B cell (primary cell): ENCODE measurements at regions not wholly inside any gene's neighbourhood (a gene's known extent, or its start where the extent isn't known, plus 50 kb on each side); places are given as distances from the start of the nearest gene placed in this dataset.

Source experiments
- ATAC-seq: fragments of 200-7000 bp; cut with Tn5 transposase; one replicate; pipeline ENCODE4 v1.10.0; 2021; ENCODE audit warnings: low read depth, mild to moderate bottlenecking, moderate number of reproducible peaks, moderate library complexity
- CTCF ChIA-PET: fragments of 350-600 bp; sonication (Branson Sonifier 250); formaldehyde crosslinking; loops from one replicate; lab custom pipeline; 2021; ENCODE audit warnings: antibody characterized with exemption, inconsistent platforms; lab: Charles Lee
- POLR2A ChIA-PET: fragments of 350-600 bp; sonication (Branson Sonifier 250); formaldehyde crosslinking; loops from one replicate; lab custom pipeline; 2021; ENCODE audit warnings: antibody characterized with exemption; lab: Charles Lee
- DNase-seq: peaks from one replicate; pipeline ENCODE4 v3.0.0; 2013
- H2AFZ ChIP-seq: 2 replicates; pipeline ENCODE4 v1.6.1; 2012; ENCODE audit warnings: mild to moderate bottlenecking, low read depth, low read length; ENCODE audit not compliant: insufficient read depth, poor library complexity, severe bottlenecking
- H3K27ac ChIP-seq, 2 donors: 1 replicate in 1 of 2; 2 replicates in 1 of 2; pipeline ENCODE4 v1.5.1; 2012 to 2013; ENCODE audit warnings: low read length in 2 of 2, mild to moderate bottlenecking in 2 of 2, moderate library complexity in 1 of 2
- H3K27me3 ChIP-seq, 4 experiments: fragments of 200-600 bp in 1 of 4; sonication (generic) in 1 of 4; replicated peaks in 1 of 4; 1 replicate in 2 of 4; 2 replicates in 2 of 4; pipeline versions ENCODE4 v1.6.1 to v1.7.0; 2013 to 2016; ENCODE audit warnings: low read length in 3 of 4, mild to moderate bottlenecking in 2 of 4, mixed read lengths in 1 of 4, moderate library complexity in 1 of 4; ENCODE audit not compliant: insufficient read depth in 4 of 4, control insufficient read depth in 3 of 4; ENCODE audit errors: control extremely low read depth in 1 of 4
- H3K36me3 ChIP-seq, 2 experiments: replicated peaks in 1 of 2; 1 replicate in 1 of 2; 2 replicates in 1 of 2; pipeline versions ENCODE4 v1.6.1 to v1.7.1; 2013; ENCODE audit warnings: low read length in 1 of 2; ENCODE audit not compliant: insufficient read depth in 2 of 2, control insufficient read depth in 1 of 2; ENCODE audit errors: control extremely low read depth in 1 of 2, extremely low read depth in 1 of 2
- H3K4me1 ChIP-seq, 2 donors: fragments of 200-600 bp in 1 of 2; sonication (generic) in 1 of 2; 1 replicate in 1 of 2; 2 replicates in 1 of 2; pipeline versions ENCODE4 v1.5.1 to v1.6.1; 2013 to 2017; ENCODE audit warnings: low read length in 2 of 2; ENCODE audit not compliant: control insufficient read depth in 2 of 2, insufficient read depth in 2 of 2
- H3K4me2 ChIP-seq: replicated peaks from 2 replicates; pipeline ENCODE3; 2012; ENCODE audit warnings: mild to moderate bottlenecking, low read depth, low read length; ENCODE audit not compliant: poor library complexity, severe bottlenecking
- H3K4me3 ChIP-seq, 5 experiments: fragments of 200-600 bp in 1 of 5; sonication (generic) in 1 of 5; 1 replicate in 3 of 5; 2 replicates in 2 of 5; pipeline versions ENCODE4 v1.5.1 to v1.7.0; 2011 to 2016; ENCODE audit warnings: low read length in 4 of 5, mild to moderate bottlenecking in 4 of 5, low read depth in 2 of 5, control low read depth in 1 of 5, moderate library complexity in 1 of 5; ENCODE audit not compliant: insufficient read depth in 1 of 5; ENCODE audit errors: control extremely low read depth in 1 of 5, extremely low read depth in 1 of 5
- H3K79me2 ChIP-seq: fragments of 200-600 bp; sonication (generic); one replicate; pipeline ENCODE4 v1.6.0; 2016; ENCODE audit warnings: low read length; ENCODE audit not compliant: control insufficient read depth, insufficient read depth
- H3K9ac ChIP-seq: fragments of 200-600 bp; sonication (generic); 2 replicates; pipeline ENCODE4 v1.6.1; 2017; ENCODE audit warnings: mild to moderate bottlenecking, low read length, moderate library complexity
- H3K9me3 ChIP-seq, 3 donors: one replicate each; pipeline versions ENCODE4 v1.6.1 to v1.7.1; 2013; ENCODE audit warnings: low read length in 2 of 3; ENCODE audit not compliant: control insufficient read depth in 2 of 3, insufficient read depth in 1 of 3; ENCODE audit errors: control extremely low read depth in 1 of 3
- H4K20me1 ChIP-seq: 2 replicates; pipeline ENCODE4 v1.6.0; 2012; ENCODE audit warnings: mild to moderate bottlenecking, low read length; ENCODE audit not compliant: insufficient read depth, control insufficient read depth, poor library complexity, severe bottlenecking
- H3K27ac Mint-ChIP-seq: one replicate; pipeline ENCODE4 v1.8.0; 2021; ENCODE audit warnings: mixed read lengths
- H3K27me3 Mint-ChIP-seq: one replicate; pipeline ENCODE4 v1.8.0; 2021; ENCODE audit warnings: mixed read lengths
- H3K4me1 Mint-ChIP-seq: one replicate; pipeline ENCODE4 v1.8.0; 2021; ENCODE audit warnings: mixed read lengths
- H3K4me3 Mint-ChIP-seq: one replicate; pipeline ENCODE4 v1.8.0; 2021; ENCODE audit warnings: mixed read lengths
- H3K9me3 Mint-ChIP-seq: one replicate; pipeline ENCODE4 v1.8.0; 2022; ENCODE audit warnings: mixed read lengths; ENCODE audit not compliant: insufficient read depth
- CTCF ChIP-seq: fragments of 200-600 bp; IDR thresholded peaks from one replicate; pipeline ENCODE4 v1.8.0; 2022; ENCODE audit warnings: antibody characterized with exemption, mild to moderate bottlenecking
- EZH2 ChIP-seq: IDR thresholded peaks from 2 replicates; pipeline ENCODE4 v1.6.1; 2012; ENCODE audit warnings: borderline replicate concordance, low read depth, mild to moderate bottlenecking, moderate library complexity, low read length; ENCODE audit not compliant: insufficient read depth, poor library complexity, severe bottlenecking
- WGBS: methylation state at CpG from one replicate; pipeline ENCODE4 v1.1.5; 2013; ENCODE audit warnings: missing lambda C conversion rate; ENCODE audit not compliant: insufficient coverage; 5-methylcytosine and 5-hydroxymethylcytosine counted together
- intact Hi-C: fragments of 100-400 bp; cut with micrococcal nuclease; formaldehyde crosslinking; loops from one replicate; pipeline ENCODE4 v1.10.0; 2022

GRCh38 chr15:93862791-93863190 lies 368.6 kb upstream of the MCTP2 start:
- ChIA-PET POLR2A (no interaction called here), CTCF (no interaction called here)
- Histone ChIP-seq H3K4me3 (peak overlapping the region in 1 of 5 experiments; percentile 21), H3K36me3 (no peaks in the 10 kb centered on the region), H2AFZ (no peak overlapping the region), H3K9me3 (peaks cover 0 to 4% (median 0%) of the 10 kb centered on the region in 3 donors), H3K4me2 (no peak overlapping the region), H3K4me1 (no peaks in the 10 kb centered on the region), H3K79me2 (no peaks in the 10 kb centered on the region), H3K9ac (no peak overlapping the region), H3K27me3 (no peaks in the 10 kb centered on the region), H4K20me1 (no peaks in the 10 kb centered on the region), H3K27ac (no peak overlapping the region)
- Mint-ChIP-seq H3K27ac (no peak overlapping the region), H3K4me3 (no peak overlapping the region), H3K9me3 (no peaks in the 10 kb centered on the region), H3K4me1 (no peaks in the 10 kb centered on the region), H3K27me3 (no peaks in the 10 kb centered on the region)
- ATAC-seq (no peak), DNase-seq (no peak)
- intact Hi-C loops, result no loop called here
- 15% methylated on average over 7 of the region's 7 CpGs for WGBS
- TF ChIP-seq CTCF (no peak), EZH2 (no peak)

- Histone ChIP-seq H4K20me1 (no peaks in the 10 kb centered on the region), H3K4me2 (no peak overlapping the region), H3K4me3 (no peak overlapping the region), H3K9ac (no peak overlapping the region), H3K4me1 (no peaks in the 10 kb centered on the region), H2AFZ (no peak overlapping the region), H3K27ac (no peak overlapping the region), H3K9me3 (peaks cover 0 to 4% (median 0%) of the 10 kb centered on the region in 3 donors), H3K27me3 (no peaks in the 10 kb centered on the region), H3K36me3 (no peaks in the 10 kb centered on the region), H3K79me2 (no peaks in the 10 kb centered on the region)
- DNase-seq (no peak), ATAC-seq (no peak)
- POLR2A ChIA-PET, result no interaction called here
- H3K4me3 Mint-ChIP-seq, result no peak overlapping the region
- TF ChIP-seq EZH2, result no peak
- no peak for TF ChIP-seq CTCF
- intact Hi-C loops, result no loop called here
- WGBS, result 80% methylated on average over 1 of the region's 5 CpGs
- no peaks in the 10 kb centered on the region for H3K27me3 Mint-ChIP-seq
- CTCF ChIA-PET, result no interaction called here
- no peak overlapping the region for H3K27ac Mint-ChIP-seq
- H3K9me3 Mint-ChIP-seq, result no peaks in the 10 kb centered on the region
- no peaks in the 10 kb centered on the region for H3K4me1 Mint-ChIP-seq
These were observed 369.2 kb upstream of the MCTP2 start for GRCh38 chr15:93861956-93862741.
